Endothelial cell of umbilical vein (primary cell): ENCODE measurements at regions not wholly inside any gene's neighbourhood (a gene's known extent, or its start where the extent isn't known, plus 50 kb on each side); places are given as distances from the start of the nearest gene placed in this dataset.

ENCODE experiments used
- BruUV-seq: library from RNA; stranded (reverse); fragments of 400-500 nt; replicated peaks from 2 replicates; lab custom pipeline; 2021; lab: Mats Ljungman, UMichigan
- CTCF ChIA-PET: fragments of 300-600, 350-600 bp; sonication (Branson Sonifier 250); formaldehyde crosslinking; loops from one replicate; lab custom pipeline; 2021; ENCODE audit warnings: antibody characterized with exemption, inconsistent platforms; lab: Charles Lee
- POLR2A ChIA-PET: fragments of 300-600, 350-600 bp; sonication (Branson Sonifier 250); formaldehyde crosslinking; loops from one replicate; lab custom pipeline; 2021; ENCODE audit warnings: antibody characterized with exemption, inconsistent platforms; lab: Charles Lee
- DNase-seq: peaks from one replicate; pipeline ENCODE4 v3.0.0-alpha.2; 2011; ENCODE audit warnings: low read depth, low spot score
- FAIRE-seq: peaks from 2 replicates; lab custom pipeline; 2011; peaks lifted over from hg19 to GRCh38; lab: Jason Lieb, UNC
- H2AFZ ChIP-seq: 2 replicates; pipeline ENCODE4 v1.6.0; 2012; ENCODE audit warnings: low read depth, low read length, control low read depth, inconsistent platforms
- H3K27ac ChIP-seq: 2 replicates; pipeline ENCODE4 v1.5.1; 2011; ENCODE audit warnings: low read depth, mild to moderate bottlenecking, control low read depth, low read length, moderate library complexity; ENCODE audit not compliant: insufficient read depth
- H3K27me3 ChIP-seq, 2 experiments: 2 replicates each; pipeline versions ENCODE4 v1.6.0 to v1.6.1; 2011; ENCODE audit warnings: low read length in 2 of 2, mixed read lengths in 1 of 2; ENCODE audit not compliant: control insufficient read depth in 2 of 2, insufficient read depth in 2 of 2
- H3K36me3 ChIP-seq, 2 experiments: 2 replicates in 1 of 2; 3 replicates in 1 of 2; pipeline ENCODE4 v1.5.1; 2011; ENCODE audit warnings: low read length in 2 of 2, mild to moderate bottlenecking in 1 of 2, moderate library complexity in 1 of 2; ENCODE audit not compliant: control insufficient read depth in 2 of 2, insufficient read depth in 2 of 2; ENCODE audit errors: extremely low read depth in 1 of 2
- H3K4me1 ChIP-seq: 3 replicates; pipeline ENCODE4 v1.5.1; 2011; ENCODE audit warnings: mild to moderate bottlenecking, low read length; ENCODE audit not compliant: control insufficient read depth, insufficient read depth; ENCODE audit errors: extremely low read depth
- H3K4me2 ChIP-seq: 2 replicates; pipeline ENCODE4 v1.6.1; 2011; ENCODE audit warnings: low read length, control low read depth, mixed read lengths; ENCODE audit not compliant: insufficient read depth
- H3K4me3 ChIP-seq, 3 experiments: fragments of 200-600 bp in 1 of 3; sonication (generic), shearing (Covaris generic) in 1 of 3; replicated peaks in 1 of 3; 2 replicates each; pipeline ENCODE4 v1.5.1; 2011 to 2016; ENCODE audit warnings: control low read depth in 3 of 3, low read length in 3 of 3, mild to moderate bottlenecking in 2 of 3, inconsistent platforms in 1 of 3, low read depth in 1 of 3, moderate library complexity in 1 of 3; ENCODE audit not compliant: insufficient read depth in 1 of 3
- H3K79me2 ChIP-seq: 2 replicates; pipeline ENCODE4 v1.6.0; 2012; ENCODE audit warnings: low read length, inconsistent platforms; ENCODE audit not compliant: control insufficient read depth, insufficient read depth
- H3K9ac ChIP-seq: replicated peaks from 2 replicates; pipeline ENCODE3; 2011; ENCODE audit warnings: low read length, control low read depth; ENCODE audit not compliant: insufficient read depth; ENCODE audit errors: extremely low read depth
- H3K9me1 ChIP-seq: replicated peaks from 3 replicates; pipeline ENCODE4 v1.6.0; 2011; ENCODE audit warnings: mild to moderate bottlenecking, low read length; ENCODE audit not compliant: control insufficient read depth, insufficient read depth; ENCODE audit errors: extremely low read depth
- H3K9me3 ChIP-seq: replicated peaks from 2 replicates; pipeline ENCODE4 v1.5.1; 2012; ENCODE audit warnings: low read length, inconsistent platforms; ENCODE audit not compliant: control insufficient read depth, insufficient read depth
- H4K20me1 ChIP-seq: replicated peaks from 2 replicates; pipeline ENCODE3; 2011; ENCODE audit warnings: mild to moderate bottlenecking, low read length; ENCODE audit not compliant: control insufficient read depth, insufficient read depth; ENCODE audit errors: extremely low read depth
- FOS ChIP-seq: IDR thresholded peaks from 2 replicates; pipeline ENCODE4 v1.6.1; 2011; ENCODE audit warnings: mild to moderate bottlenecking, low read length, moderate library complexity, borderline replicate concordance; ENCODE audit not compliant: insufficient read depth
- GATA2 ChIP-seq: IDR thresholded peaks from 2 replicates; pipeline ENCODE4 v1.7.0; 2011; ENCODE audit warnings: low read depth, mild to moderate bottlenecking, moderate library complexity, mixed read lengths, low read length; ENCODE audit not compliant: insufficient read length, insufficient read depth
- MYC ChIP-seq: IDR thresholded peaks from one replicate; pipeline ENCODE4 v1.6.1; 2011; ENCODE audit warnings: mild to moderate bottlenecking, low read depth, low read length
- POLR2A ChIP-seq: IDR thresholded peaks from 2 replicates; pipeline ENCODE4 v1.6.1; 2012; ENCODE audit warnings: low read depth, mild to moderate bottlenecking, control low read depth, low read length
- POLR2AphosphoS5 ChIP-seq: IDR thresholded peaks from 2 replicates; pipeline ENCODE4 v1.6.1; 2012; ENCODE audit warnings: low read depth, mild to moderate bottlenecking, control low read depth, low read length, moderate library complexity; ENCODE audit not compliant: insufficient read depth
- dilution Hi-C: fragments of 300-500 bp; cut with MboI; formaldehyde crosslinking; loops from one replicate; pipeline ENCODE4 v1.15.0; 2019; ENCODE audit warnings: low sequenced_read_pairs; ENCODE audit not compliant: extremely low pct_ligation_motif_present
- intact Hi-C: fragments of 100-400 bp; cut with micrococcal nuclease; formaldehyde crosslinking; loops from one replicate; pipeline ENCODE4 v1.10.0; 2022
- TF ChIP-seq, protein P1 (sequence below): IDR thresholded peaks from 2 replicates; pipeline ENCODE4 v1.6.1; 2011; ENCODE audit not compliant: insufficient read depth, insufficient read length
- TF ChIP-seq, protein P2 (sequence below), 2 donors: IDR thresholded peaks; 1 replicate in 1 of 2; 2 replicates in 1 of 2; pipeline ENCODE4 v1.5.1; 2011; ENCODE audit warnings: low read length in 2 of 2, mild to moderate bottlenecking in 2 of 2, moderate library complexity in 2 of 2, control low read depth in 1 of 2, inconsistent platforms in 1 of 2, low read depth in 1 of 2; ENCODE audit not compliant: insufficient read depth in 1 of 2; ENCODE audit errors: extremely low read depth in 1 of 2

DNA sequence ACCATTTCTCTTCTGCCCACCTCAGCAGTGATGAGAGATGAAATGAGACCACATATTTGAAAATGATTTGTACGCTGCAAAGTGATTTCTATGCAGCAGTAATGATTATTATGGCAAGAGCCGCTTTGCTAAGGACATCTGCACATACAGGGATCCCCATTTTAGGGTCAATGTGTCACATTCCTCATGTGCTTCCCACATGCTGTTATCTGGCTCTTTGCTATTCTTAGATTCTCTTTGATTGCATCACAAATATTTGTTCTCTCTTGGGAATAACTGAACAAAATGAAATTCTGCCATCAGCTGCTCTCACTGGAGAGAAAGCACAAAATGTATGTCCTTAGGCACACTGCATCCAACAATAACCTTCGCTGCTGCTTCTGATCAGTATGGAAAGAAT, 209.5 kb upstream of the IPO5 start:
- FAIRE-seq = no peak
- H3K27ac ChIP-seq = no peak overlapping the region
- no peak overlapping the region for H3K4me3 ChIP-seq
- H3K79me2 ChIP-seq = no peaks in the 10 kb centered on the region
- dilution Hi-C loops (no loop called here), intact Hi-C loops (no loop called here)
- H3K4me2 ChIP-seq = no peak overlapping the region
- no peak overlapping the region for H3K9ac ChIP-seq
- no peak for TF ChIP-seq FOS
- TF ChIP-seq GATA2 = no peak
- TF ChIP-seq MYC = no peak
- no peak for TF ChIP-seq POLR2AphosphoS5
- no peak for TF ChIP-seq POLR2A
- TF ChIP-seq, protein P1, sequence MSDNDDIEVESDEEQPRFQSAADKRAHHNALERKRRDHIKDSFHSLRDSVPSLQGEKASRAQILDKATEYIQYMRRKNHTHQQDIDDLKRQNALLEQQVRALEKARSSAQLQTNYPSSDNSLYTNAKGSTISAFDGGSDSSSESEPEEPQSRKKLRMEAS = no peak
- TF ChIP-seq, protein P2, sequence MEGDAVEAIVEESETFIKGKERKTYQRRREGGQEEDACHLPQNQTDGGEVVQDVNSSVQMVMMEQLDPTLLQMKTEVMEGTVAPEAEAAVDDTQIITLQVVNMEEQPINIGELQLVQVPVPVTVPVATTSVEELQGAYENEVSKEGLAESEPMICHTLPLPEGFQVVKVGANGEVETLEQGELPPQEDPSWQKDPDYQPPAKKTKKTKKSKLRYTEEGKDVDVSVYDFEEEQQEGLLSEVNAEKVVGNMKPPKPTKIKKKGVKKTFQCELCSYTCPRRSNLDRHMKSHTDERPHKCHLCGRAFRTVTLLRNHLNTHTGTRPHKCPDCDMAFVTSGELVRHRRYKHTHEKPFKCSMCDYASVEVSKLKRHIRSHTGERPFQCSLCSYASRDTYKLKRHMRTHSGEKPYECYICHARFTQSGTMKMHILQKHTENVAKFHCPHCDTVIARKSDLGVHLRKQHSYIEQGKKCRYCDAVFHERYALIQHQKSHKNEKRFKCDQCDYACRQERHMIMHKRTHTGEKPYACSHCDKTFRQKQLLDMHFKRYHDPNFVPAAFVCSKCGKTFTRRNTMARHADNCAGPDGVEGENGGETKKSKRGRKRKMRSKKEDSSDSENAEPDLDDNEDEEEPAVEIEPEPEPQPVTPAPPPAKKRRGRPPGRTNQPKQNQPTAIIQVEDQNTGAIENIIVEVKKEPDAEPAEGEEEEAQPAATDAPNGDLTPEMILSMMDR (IDR thresholded peaks at IDR 0.05; ENCODE audit: extremely low read depth in 1 of 2, insufficient read depth in 1 of 2, low read depth in 1 of 2, low read length in 2 of 2) = no peak
- no peaks in the 10 kb centered on the region for H3K9me1 ChIP-seq
- no peaks in the 10 kb centered on the region for H4K20me1 ChIP-seq
- ChIA-PET CTCF (no interaction called here), POLR2A (no interaction called here)
- no TSS peak for BruUV-seq
- no peak for DNase-seq
- H3K4me1 ChIP-seq = no peaks in the 10 kb centered on the region
- H3K27me3 ChIP-seq = no peaks in the 10 kb centered on the region
- H3K36me3 ChIP-seq = no peaks in the 10 kb centered on the region
- no peaks in the 10 kb centered on the region for H3K9me3 ChIP-seq
- no peak overlapping the region for H2AFZ ChIP-seq
